Dermis microvascular lymphatic vessel endothelial cell (primary cell): ENCODE measurements at regions not wholly inside any gene's neighbourhood (a gene's known extent, or its start where the extent isn't known, plus 50 kb on each side); places are given as distances from the start of the nearest gene placed in this dataset.
"Not testable (repeated sequence)": the region's sequence is repeated elsewhere in the genome, so short reads cannot be mapped to it uniquely, and the experiment has no call there.

Experiments
- DNase-seq, 2 donors: peaks; one replicate each; pipeline versions ENCODE4 v3.0.0 to v3.0.0-alpha.2; 2010; ENCODE audit warnings: low read depth in 2 of 2

DNA sequence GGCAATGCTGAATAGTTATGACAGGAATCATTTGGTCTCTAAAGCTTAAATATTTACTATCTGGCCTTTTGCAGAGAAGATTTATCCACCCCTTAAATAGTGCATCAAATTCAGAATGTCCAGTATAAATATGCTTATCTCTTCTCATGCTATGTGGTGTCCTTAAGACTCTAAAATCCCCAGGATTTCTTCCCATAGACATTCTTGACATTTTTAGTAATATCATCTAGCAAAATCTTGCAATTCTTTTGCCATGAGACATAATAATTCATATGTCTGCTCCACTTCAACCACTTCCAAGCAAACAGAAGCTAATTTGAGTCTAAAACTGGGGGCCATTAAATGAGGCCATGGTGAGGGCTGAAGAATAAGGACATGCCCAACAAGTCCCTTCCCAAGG, 1923.4 kb upstream of the CDH9 start:
- DNase-seq = no peak

DNA sequence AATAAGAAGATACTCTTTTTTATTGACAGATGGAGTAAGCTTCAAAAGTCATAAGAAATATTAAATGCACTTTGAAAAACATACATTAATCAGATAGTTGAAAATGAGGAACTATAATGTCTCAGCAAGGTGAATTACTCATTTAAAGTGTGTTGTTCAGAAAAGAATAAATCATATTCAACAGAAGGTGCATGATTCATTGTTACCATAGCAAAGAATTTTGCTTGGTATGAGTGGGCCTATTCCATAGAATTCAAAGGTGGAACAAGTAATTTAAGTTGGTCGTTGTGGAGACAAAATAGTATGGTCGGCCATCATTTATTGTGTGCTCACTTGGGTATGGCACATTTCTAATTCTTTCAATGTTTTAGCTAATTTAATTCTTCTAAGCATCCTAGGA, 1920.2 kb upstream of the CDH9 start:
- DNase-seq = no peak

DNA sequence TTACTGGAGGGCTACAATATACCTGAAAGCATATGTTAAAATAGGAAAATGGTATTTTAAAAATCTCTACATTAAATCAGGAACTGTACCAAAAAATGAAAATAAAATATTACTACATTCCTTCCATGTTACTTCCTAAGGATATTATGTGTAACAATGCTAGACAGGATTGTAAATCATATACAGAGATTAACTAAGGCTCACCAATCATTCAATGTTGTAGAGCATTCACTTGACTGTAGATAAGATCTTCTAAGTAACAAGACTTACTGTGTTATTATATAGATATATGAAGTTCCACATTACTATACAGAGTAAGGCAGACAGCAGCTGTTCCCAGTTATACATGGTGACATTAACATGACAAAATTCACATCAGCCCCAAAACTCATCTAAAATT, 1919.1 kb upstream of the CDH9 start:
- DNase-seq = no peak

DNA sequence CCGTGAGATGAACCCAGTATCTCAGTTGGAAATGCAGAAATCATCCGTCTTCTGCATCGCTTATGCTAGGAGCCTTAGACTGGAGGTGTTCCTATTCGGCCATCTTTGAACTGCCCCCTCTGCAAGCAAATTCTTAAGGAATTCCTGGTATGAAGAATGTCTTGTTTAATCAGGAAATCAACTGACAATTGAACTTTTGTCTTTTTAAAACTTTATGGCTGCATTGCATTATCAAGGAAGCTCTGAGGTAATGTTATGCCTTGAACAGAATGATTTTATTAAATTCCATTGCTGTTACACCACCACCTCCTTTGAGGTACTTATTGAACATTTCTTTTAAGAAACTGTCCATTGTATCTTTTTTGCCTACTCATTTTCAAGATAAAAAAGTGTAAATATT, 1915.7 kb upstream of the CDH9 start:
- no peak for DNase-seq

DNA sequence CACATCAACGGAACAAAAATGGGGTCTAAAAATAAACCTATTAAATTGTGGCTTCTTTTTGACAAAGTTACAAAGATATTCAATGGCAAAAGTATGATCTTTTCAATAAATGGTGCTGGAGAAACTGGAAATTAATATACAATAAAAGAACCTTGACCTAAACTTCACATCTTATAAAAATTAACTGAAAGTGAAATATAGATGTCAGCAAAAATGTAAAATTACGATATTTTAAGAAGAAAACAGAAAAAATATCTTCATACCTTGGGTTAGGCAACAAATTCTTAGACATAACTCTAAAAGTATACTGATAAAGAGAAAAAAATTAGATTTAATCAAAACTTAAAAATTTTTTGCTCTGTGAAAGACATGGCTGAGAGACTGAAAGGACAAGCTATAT, 1909.5 kb upstream of the CDH9 start:
- DNase-seq = no peak

DNA sequence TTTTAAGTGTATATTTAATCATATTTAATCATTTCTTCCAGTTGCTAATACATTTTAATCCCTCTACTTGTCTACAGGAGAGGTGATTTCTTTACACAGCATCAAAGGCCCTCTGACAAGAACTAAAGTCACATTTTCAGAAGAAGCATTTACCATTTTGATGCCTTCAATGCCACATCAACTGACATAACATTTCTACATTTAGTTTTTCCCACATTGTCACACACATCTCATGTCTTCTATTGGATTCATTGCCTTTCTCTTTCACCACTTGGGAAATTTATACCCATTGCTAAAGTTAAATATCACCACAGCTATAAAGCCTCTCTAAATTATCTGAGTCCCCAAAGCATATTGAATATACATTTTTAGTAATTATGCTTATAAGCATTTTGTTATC, 1907.5 kb upstream of the CDH9 start:
- DNase-seq = no peak

DNA sequence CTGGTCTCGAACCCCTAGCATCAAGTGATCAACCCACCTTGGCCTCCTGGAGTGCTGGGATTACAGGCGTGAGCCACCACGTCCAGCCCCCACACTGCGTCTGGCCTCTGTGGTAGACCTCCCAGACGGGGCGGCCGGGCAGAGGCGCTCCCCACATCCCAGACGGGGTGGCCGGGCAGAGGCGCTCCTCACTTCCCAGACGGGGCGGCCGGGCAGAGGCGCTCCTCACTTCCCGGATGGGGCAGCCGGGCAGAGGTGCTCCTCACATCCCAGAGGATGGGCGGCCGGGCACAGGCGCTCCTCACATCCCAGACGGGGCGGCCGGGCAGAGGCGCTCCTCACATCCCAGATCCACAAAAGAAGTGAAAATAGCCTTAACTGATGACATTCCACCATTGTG, 1891.0 kb upstream of the CDH9 start:
- not testable (repeated sequence) for DNase-seq

DNA sequence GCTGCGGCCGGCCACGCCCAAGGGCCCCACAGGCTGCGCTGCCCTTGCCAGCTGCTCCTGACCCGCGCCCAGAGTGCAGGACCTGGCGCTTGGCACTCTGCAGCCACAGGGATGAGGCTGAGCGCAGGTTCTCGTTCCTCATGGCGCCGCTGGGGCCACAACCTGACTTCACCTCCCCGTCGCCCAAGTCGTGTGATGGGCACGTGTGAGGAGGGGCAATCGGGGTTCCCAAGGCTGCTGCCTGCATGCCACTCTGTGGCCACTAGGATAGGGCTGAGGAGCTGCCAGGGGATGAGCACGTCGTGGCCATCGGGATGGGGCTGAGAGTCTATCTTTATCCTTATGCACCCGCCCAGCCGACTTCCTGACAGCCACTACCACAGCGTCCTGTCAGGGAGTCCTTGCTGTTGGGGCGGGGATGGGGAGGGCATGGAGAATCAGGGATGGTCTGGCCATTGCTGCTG, 1890.0 kb upstream of the CDH9 start:
- DNase-seq = not testable (repeated sequence)

DNA sequence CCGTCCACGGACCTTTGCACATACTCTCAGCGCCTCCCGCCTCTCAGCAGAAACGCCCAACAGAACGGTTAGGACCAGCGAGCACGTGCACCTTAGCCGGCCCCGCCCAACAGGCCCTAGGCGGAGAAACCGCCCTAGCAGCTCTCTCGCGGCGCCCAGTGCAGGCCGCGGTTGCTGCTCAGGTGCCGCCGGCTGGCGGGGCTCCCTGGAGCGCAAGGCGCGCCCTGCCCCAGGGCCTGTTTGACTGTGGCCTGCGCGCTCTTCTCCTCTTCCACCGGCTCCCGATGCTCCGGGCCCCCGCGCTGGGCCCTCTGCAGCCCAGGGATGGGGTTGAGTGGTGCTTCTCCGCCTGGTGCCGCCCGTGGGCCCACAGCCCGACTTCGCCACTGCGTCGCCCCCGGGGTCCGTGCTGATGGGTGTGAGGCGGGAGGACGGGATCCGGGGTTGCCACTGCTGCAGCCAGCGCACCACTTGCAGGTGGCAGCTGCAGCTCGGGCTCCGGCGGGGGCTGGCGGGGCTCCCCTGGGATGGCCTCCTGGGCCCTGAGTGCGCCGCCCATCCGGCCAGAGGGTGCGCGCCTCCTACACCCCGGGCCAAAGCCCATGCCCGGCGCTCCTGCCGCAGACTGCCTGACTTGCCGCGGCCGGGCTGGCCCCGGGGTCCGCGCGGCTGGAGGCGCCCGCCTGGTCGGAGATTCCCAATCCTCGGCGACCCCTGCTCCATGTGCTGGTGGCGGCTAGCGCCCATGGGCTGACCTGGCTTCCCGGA, 1889.4 kb upstream of the CDH9 start:
- DNase-seq = no peak

DNA sequence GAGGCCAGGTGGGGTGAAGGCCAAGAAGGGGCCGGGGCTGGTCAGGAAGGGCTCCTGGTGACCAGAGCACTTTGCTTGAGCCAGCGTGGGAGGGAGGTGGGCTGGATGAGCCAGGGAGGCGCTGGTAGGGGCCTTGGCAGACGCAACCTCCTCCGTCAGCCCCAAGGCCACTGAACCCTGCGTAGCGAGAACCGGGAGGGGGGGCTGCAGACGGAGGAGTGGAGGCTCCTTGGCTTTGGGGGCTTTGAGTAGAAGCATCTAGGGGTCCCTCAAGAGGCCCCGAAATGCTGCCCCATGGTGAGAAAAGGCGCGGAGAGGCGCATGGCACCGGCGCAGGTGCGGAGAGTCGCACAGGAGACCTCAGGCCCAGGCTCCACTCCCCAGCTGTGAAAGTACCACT, 1888.0 kb upstream of the CDH9 start:
- DNase-seq = no peak

DNA sequence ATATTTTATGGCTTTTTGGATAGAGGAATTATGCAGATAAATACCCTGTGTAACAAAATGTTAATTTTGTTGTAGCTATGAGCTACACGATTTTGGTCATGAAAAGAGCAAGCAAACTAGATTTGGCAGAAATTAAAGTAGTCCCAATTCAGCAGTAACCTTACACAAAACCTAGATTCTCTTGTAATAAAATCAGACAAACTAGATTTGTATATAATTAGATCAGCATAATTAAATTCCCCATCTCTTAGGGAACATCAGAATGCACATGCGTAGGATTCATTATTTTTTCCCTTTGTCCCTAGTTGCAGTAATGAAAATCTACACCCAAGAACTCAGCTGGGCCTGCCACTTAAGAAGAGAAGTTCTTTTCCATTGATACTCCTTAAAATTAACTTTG, 1879.2 kb upstream of the CDH9 start:
- DNase-seq = no peak

DNA sequence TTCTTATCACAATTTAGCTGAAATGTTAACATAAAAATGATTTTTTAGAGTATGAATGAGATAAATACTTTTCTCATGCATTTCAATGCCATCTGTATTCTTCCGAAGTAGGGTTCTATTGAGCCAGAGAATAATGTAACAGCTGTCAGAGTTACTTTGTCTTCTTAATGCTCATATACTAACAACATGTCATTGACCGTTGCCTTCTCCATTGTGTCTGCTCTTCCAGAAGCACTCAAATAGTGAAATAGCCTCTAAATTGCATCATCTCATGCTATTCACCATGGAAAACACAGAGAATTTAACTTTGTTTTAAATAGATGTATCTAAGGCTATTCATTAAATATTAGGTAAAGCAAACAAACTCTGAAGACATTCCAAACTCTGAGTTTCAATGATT, 1875.9 kb upstream of the CDH9 start:
- DNase-seq = no peak

DNA sequence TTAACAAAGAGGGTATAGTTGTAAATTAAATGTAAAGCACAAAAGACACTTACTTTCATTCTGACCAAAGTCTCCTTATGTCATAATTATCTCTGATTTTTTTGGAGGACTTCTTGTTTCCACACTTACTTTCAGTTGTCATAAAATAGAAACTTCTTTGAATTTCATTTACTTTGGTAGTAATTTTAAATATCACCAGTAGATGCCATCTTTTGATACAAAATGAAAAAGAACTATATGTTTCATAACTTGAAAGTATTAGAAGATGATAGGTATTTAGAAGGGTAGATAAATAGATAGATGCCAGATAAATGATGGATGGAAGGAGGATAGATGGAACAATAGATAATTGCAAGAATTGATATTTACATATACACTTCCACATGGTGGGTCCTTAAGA, 1865.3 kb upstream of the CDH9 start:
- DNase-seq = no peak

DNA sequence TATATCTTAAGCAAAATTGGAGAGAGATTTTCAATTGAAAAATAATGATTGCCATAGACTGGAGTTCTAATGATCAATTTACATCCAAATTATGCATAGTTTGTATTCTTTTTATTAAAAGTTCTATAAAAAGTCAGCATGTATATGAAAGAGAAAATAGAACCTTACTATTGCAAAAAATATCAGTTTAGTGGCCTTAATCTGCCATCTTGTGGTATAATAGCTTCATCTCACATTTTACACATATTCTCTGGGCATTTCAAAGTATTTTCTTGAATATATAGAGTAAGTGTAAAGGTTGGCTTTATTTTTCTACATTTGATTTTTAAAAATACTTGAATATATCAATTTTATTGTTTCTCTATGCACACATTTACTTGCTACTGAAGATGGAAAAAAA, 1858.6 kb upstream of the CDH9 start:
- no peak for DNase-seq

DNA sequence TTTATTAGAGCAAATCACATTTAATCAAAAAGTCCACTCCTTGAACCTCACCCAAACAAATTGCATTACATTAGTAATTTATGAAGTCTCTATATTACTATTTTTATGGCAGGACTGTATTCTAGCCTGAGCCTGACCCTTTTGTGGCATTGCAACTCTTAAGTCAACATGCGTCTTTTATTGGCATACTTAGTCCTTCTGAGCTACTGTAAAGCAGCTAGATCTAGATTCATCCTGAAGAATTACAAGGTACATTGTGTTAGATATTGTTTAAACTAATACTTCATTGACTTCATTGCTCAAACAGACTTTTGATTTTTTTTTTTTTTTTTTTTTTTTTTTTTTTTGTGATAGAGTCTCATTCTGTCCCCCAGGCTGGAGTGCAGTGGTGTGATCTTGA, 1842.5 kb upstream of the CDH9 start:
- no peak for DNase-seq

DNA sequence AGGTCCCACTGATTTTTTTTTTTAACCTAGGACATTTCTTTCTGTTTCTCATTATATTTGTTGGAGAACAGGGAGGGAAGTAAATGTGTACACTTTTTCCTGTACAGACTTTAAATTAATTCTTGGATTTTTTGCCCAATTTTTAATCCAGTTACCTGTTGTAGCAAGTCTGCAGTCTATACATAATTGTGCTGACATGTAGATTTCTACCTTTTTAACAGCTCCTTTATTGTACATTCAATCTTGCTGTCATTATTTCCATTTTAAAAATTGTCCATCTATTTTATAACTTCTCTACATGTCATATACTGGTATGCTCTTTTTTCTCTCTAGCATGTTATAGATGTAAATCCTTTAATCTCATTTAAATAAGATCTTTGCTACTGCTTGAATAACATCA, 1838.7 kb upstream of the CDH9 start:
- DNase-seq = no peak

DNA sequence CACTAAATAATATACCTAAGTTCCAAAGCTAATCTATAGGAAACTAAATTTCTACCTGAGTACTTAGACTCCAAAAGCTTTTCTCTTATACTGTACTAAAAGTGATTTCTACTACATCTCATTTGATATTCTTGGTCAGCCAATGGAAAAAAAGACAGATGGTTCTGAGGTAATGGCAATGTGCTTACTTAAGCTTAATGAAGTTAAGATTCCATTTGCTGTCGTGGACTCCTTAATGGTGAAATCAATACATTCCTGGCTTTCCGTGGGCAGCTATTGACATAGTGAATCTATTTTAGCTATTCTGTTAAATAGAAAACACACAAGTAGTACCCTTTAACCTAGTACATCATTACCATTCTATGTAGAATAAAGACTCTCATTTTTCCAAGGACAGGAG, 1825.6 kb upstream of the CDH9 start:
- no peak for DNase-seq

DNA sequence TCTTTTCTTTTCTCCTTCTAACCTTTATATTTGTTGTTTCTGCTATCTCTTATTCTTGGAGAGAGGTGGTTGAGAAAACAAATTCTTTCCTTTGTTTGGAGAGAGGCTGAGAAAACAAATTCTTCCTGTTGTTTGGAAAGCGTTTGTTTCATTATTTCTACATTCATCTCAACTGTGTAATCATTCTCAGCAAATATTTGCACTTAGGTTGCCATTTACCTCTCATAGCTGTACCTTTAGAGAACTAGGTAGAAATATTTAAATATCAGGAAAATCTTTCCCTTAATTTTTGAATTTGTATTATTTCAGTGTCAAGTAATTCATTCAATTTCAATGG, 1824.4 kb upstream of the CDH9 start:
- no peak for DNase-seq

DNA sequence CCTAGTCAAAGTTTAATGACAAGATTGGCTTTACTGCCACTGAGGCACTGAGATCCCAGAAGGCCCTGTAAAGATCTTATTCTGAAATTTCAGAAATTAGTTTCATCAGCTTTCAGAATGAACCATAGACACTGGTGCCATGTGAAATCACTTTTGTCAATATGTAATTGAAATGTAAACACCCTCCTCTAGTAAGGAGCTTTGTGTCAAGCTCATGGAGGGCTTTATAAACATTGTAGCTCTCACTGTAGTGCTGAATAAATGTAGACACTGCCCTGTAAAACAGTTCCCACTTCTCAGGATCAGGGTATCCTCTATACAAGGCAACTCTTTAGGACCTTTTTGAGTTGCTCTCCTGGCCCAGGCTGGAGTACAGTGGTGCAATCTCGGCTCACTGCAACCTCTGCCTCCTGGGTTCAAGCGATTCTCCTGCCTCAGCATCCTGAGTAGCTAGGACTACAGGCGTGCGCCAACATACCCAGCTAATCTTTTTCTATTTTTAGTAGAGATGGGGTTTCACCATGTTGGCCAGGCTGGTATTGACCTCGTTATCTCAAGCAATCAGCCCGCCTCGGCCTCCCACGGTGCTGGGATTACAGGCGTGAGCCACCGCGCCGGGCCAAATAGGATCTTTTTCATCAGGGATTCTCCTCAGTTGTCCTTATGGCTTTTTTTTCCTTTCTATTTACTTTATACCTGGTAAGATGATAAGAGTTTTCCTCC, 1823.9 kb upstream of the CDH9 start:
- DNase-seq = no peak

DNA sequence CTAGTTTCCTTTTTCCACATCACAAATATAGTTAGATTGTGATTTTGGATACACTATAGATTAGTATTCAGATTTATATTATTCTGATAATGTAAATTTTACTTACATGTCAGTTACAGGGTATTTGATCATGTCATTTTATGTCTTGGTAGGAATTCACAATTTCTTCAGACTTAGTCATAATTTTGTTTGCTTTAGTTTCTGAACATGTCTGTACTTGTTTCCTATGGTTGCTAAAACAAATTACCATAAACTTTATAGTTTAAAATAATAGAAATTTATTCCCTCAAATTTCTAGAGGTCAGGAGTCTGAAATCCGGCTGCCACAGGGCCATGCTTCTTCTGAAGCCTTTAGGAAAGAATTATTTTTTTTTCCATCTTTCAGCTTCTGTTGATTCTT, 1817.2 kb upstream of the CDH9 start:
- no peak for DNase-seq

DNA sequence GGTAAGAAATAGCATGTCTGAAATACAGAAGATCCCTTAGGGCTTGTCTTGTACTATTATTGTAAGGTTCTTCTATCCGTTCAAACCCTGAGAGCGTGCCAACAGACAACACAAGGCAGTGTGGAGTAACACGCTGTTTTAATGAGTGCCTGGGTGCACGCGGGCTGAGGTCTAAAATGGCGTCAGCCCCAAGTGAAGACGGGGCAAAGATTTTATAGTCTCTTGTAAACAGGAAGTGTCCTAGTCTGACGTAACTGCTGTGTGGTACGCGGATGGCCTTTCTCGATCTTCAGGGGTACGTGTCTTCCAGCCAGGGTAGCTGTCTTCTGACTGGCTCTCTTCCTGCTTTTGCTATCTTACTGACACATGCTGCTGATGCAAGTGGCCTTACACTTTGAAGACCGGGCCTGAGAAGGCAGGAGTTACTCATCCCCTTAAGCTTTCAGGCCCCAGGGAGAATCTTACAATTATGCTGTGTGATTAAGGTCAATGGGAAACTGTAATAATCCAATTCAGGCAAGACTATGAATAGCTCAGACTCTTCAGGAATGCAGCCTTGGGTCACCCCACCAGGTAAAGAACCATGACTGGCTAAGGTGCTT, 1812.0 kb upstream of the CDH9 start:
- no peak for DNase-seq

DNA sequence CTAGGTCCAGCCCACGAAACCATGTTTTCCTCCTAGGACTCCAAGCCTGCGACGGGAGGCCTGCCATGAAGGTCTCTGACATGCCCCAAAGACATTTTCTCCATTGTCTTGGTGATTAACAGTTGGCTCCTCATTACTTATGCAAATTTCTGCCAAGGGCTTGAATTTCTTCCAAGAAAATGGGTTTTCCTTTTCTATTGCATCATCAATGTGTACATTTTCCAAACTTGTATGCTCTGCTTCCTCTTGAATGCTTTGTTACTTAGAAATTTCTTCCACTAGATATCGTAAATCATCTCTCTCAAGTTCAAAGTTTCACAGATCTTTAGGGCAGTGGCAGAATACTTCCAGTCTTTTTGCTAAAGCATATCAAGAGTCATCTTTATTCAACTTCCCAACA, 1792.7 kb upstream of the CDH9 start:
- no peak for DNase-seq

DNA sequence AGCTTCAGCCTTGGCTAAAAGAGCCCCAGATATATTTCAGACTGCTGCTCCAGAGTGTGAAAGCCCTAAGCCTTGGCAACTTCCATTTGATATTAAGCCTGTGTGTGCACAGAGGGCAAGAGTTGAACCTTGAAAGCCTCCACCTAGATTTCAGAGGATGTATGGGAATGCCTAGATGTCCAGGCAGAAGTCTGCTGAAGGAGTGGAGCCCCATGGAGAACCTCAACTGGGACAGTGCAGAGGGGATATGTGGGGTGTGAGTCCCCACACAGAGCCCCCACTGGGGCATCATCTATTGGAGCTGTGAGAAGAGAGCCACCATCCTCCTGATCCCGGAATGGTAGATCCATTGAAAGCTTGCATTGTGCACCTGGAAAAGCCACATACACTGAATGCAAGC, 1784.8 kb upstream of the CDH9 start:
- DNase-seq = no peak
